Chondrocyte (in vitro differentiated cells): ENCODE measurements at regions not wholly inside any gene's neighbourhood (a gene's known extent, or its start where the extent isn't known, plus 50 kb on each side); places are given as distances from the start of the nearest gene placed in this dataset.

Experiments used
- DNase-seq: peaks from one replicate; pipeline ENCODE4 v3.0.0; 2021; ENCODE audit warnings: mixed read lengths, low spot score
- H3K27ac Mint-ChIP-seq: one replicate; pipeline ENCODE4 v1.8.0; 2021; ENCODE audit warnings: mild to moderate bottlenecking, moderate library complexity, mixed read lengths; ENCODE audit not compliant: unreplicated experiment
- H3K27me3 Mint-ChIP-seq: 2 replicates; pipeline ENCODE4 v1.8.0; 2021; ENCODE audit warnings: low read depth, mixed read lengths
- H3K36me3 Mint-ChIP-seq: 2 replicates; pipeline ENCODE4 v1.8.0; 2021; ENCODE audit warnings: low read depth, mixed read lengths
- H3K4me1 Mint-ChIP-seq: 2 replicates; pipeline ENCODE4 v1.8.0; 2021; ENCODE audit warnings: low read depth, mild to moderate bottlenecking, mixed read lengths
- H3K4me3 Mint-ChIP-seq: one replicate; pipeline ENCODE4 v1.8.0; 2021; ENCODE audit warnings: mild to moderate bottlenecking, moderate library complexity, mixed read lengths; ENCODE audit not compliant: unreplicated experiment
- H3K9me3 Mint-ChIP-seq: 2 replicates; pipeline ENCODE4 v1.8.0; 2021; ENCODE audit warnings: low read depth, mixed read lengths
- CTCF ChIP-seq: fragments of 200-600 bp; sonication (generic); IDR thresholded peaks from 2 replicates; pipeline ENCODE4 v1.5.0; 2021; ENCODE audit warnings: antibody characterized with exemption, mild to moderate bottlenecking, moderate library complexity

GRCh38 chr21:23020969-23021368 lies 2022.8 kb downstream of the NCAM2 start:
- TF ChIP-seq CTCF = no peak
- H3K27me3 Mint-ChIP-seq = no peaks in the 10 kb centered on the region
- no peak overlapping the region for H3K27ac Mint-ChIP-seq
- DNase-seq = no peak
- no peaks in the 10 kb centered on the region for H3K36me3 Mint-ChIP-seq
- no peaks in the 10 kb centered on the region for H3K4me1 Mint-ChIP-seq
- H3K9me3 Mint-ChIP-seq = peaks cover 5% of the 10 kb centered on the region
- no peak overlapping the region for H3K4me3 Mint-ChIP-seq

- peak; percentile 89 for DNase-seq
- Mint-ChIP-seq H3K4me3 (no peak overlapping the region), H3K27ac (no peak overlapping the region), H3K36me3 (no peaks in the 10 kb centered on the region), H3K27me3 (no peaks in the 10 kb centered on the region), H3K9me3 (peaks cover 4% of the 10 kb centered on the region), H3K4me1 (no peaks in the 10 kb centered on the region)
- TF ChIP-seq CTCF = no peak
Measured at GRCh38 chr21:23021481-23021880, 2023.3 kb downstream of the NCAM2 start.

GRCh38 chr21:23026878-23027277 lies 2028.7 kb downstream of the NCAM2 start:
- H3K4me3 Mint-ChIP-seq = no peak overlapping the region
- no peaks in the 10 kb centered on the region for H3K27me3 Mint-ChIP-seq
- no peaks in the 10 kb centered on the region for H3K4me1 Mint-ChIP-seq
- no peak for TF ChIP-seq CTCF
- DNase-seq = no peak
- H3K27ac Mint-ChIP-seq = no peak overlapping the region
- peaks cover 13% of the 10 kb centered on the region for H3K9me3 Mint-ChIP-seq
- no peaks in the 10 kb centered on the region for H3K36me3 Mint-ChIP-seq

- Mint-ChIP-seq H3K27ac (no peak overlapping the region), H3K4me3 (no peak overlapping the region), H3K27me3 (no peaks in the 10 kb centered on the region), H3K4me1 (no peaks in the 10 kb centered on the region), H3K9me3 (peaks cover under 1% of the 10 kb centered on the region), H3K36me3 (no peaks in the 10 kb centered on the region)
- no peak for DNase-seq
- no peak for TF ChIP-seq CTCF
Measured at GRCh38 chr21:23039846-23040245, 2041.6 kb downstream of the NCAM2 start.

- no peak for DNase-seq
- no peaks in the 10 kb centered on the region for H3K27me3 Mint-ChIP-seq
- peaks cover 6% of the 10 kb centered on the region for H3K9me3 Mint-ChIP-seq
- no peak for TF ChIP-seq CTCF
- peaks cover 1% of the 10 kb centered on the region for H3K36me3 Mint-ChIP-seq
- H3K4me3 Mint-ChIP-seq = no peak overlapping the region
- H3K27ac Mint-ChIP-seq = no peak overlapping the region
- H3K4me1 Mint-ChIP-seq = no peaks in the 10 kb centered on the region
Measured at GRCh38 chr21:23045955-23046354, 2047.7 kb downstream of the NCAM2 start.
